ENCODE measurements at regions not wholly inside any gene's neighbourhood (a gene's known extent, or its start where the extent isn't known, plus 50 kb on each side); places are given as distances from the start of the nearest gene placed in this dataset.

DNA sequence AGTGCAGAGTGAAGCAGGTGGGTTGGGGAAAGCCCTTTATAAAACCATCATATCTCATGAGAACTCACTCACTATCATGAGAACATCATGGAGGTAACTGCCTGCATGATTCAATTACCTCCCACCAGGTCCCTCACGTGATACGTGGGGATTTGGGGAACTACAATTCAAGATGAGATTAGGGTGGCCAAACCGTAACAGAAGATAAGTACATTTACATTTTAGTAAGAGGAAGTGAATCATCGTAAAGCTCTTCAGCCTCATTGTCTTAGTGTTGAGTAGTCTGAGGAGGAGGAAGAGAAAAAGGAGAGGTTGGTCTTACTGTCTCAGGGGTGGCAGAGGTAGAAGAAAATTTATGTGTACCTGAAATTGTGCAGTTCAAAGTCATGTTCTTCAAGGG is 1053.4 kb upstream of the ADGRL4 start:
- TF ChIP-seq, protein P1, sequence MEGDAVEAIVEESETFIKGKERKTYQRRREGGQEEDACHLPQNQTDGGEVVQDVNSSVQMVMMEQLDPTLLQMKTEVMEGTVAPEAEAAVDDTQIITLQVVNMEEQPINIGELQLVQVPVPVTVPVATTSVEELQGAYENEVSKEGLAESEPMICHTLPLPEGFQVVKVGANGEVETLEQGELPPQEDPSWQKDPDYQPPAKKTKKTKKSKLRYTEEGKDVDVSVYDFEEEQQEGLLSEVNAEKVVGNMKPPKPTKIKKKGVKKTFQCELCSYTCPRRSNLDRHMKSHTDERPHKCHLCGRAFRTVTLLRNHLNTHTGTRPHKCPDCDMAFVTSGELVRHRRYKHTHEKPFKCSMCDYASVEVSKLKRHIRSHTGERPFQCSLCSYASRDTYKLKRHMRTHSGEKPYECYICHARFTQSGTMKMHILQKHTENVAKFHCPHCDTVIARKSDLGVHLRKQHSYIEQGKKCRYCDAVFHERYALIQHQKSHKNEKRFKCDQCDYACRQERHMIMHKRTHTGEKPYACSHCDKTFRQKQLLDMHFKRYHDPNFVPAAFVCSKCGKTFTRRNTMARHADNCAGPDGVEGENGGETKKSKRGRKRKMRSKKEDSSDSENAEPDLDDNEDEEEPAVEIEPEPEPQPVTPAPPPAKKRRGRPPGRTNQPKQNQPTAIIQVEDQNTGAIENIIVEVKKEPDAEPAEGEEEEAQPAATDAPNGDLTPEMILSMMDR (conservative IDR thresholded peaks at IDR 0.05; ENCODE audit: low read length): no peak
- no peak for TF ChIP-seq EZH2phosphoT487 (IDR thresholded peaks at IDR 0.05; ENCODE audit: borderline replicate concordance, low read depth, low read length)
